HEK293T (cell line): ENCODE measurements at regions not wholly inside any gene's neighbourhood (a gene's known extent, or its start where the extent isn't known, plus 50 kb on each side); places are given as distances from the start of the nearest gene placed in this dataset.

Experiments used
- ARNT ChIP-seq: fragments of 450-650 bp; IDR thresholded peaks from 2 replicates; pipeline ENCODE4 v1.6.1; 2017; ENCODE audit warnings: mild to moderate bottlenecking
- BHLHE40 ChIP-seq: fragments of 450-650 bp; IDR thresholded peaks from 2 replicates; pipeline ENCODE4 v1.6.1; 2016; ENCODE audit warnings: mild to moderate bottlenecking, moderate library complexity, borderline replicate concordance
- CTBP1 ChIP-seq: fragments of 450-650 bp; IDR thresholded peaks from 2 replicates; pipeline ENCODE4 v1.6.1; 2016; ENCODE audit warnings: borderline replicate concordance
- FOXA1 ChIP-seq: fragments of 450-650 bp; IDR thresholded peaks from 2 replicates; pipeline ENCODE4 v1.6.1; 2016; ENCODE audit warnings: mild to moderate bottlenecking
- FOXM1 ChIP-seq: fragments of 450-650 bp; IDR thresholded peaks from 2 replicates; pipeline ENCODE4 v1.6.1; 2017; ENCODE audit warnings: mild to moderate bottlenecking, borderline replicate concordance
- LEF1 ChIP-seq: fragments of 450-650 bp; IDR thresholded peaks from 2 replicates; pipeline ENCODE4 v1.6.1; 2017; ENCODE audit warnings: mild to moderate bottlenecking, borderline replicate concordance
- NFRKB ChIP-seq: fragments of 450-650 bp; IDR thresholded peaks from 2 replicates; pipeline ENCODE4 v1.6.1; 2016; ENCODE audit warnings: mild to moderate bottlenecking, moderate library complexity
- PKNOX1 ChIP-seq: fragments of 450-650 bp; IDR thresholded peaks from 2 replicates; pipeline ENCODE4 v1.6.1; 2016
- SP1 ChIP-seq: fragments of 450-650 bp; IDR thresholded peaks from 2 replicates; pipeline ENCODE4 v1.6.1; 2017
- SUZ12 ChIP-seq: fragments of 450-650 bp; IDR thresholded peaks from 2 replicates; pipeline ENCODE4 v1.6.1; 2016; ENCODE audit warnings: mild to moderate bottlenecking
- TARDBP ChIP-seq: fragments of 450-650 bp; IDR thresholded peaks from 2 replicates; pipeline ENCODE4 v1.6.1; 2016

GRCh38 chr2:120498576-120499394, 152.8 kb downstream of the INHBB start:
- no peak for TF ChIP-seq SP1
- no peak for TF ChIP-seq SUZ12
- TF ChIP-seq BHLHE40, result no peak
- no peak for TF ChIP-seq PKNOX1
- no peak for TF ChIP-seq FOXA1
- no peak for TF ChIP-seq TARDBP
- TF ChIP-seq FOXM1, result no peak
- TF ChIP-seq NFRKB, result no peak
- TF ChIP-seq ARNT, result no peak
- TF ChIP-seq CTBP1, result no peak
- no peak for TF ChIP-seq LEF1
